NB4 (cell line): ENCODE measurements at regions not wholly inside any gene's neighbourhood (a gene's known extent, or its start where the extent isn't known, plus 50 kb on each side); places are given as distances from the start of the nearest gene placed in this dataset.

ENCODE experiments used
- DNase-seq: peaks from one replicate; pipeline ENCODE4 v3.0.0; 2010; ENCODE audit warnings: low read depth
- H3K4me3 ChIP-seq: one replicate; pipeline ENCODE4 v1.5.1; 2011; ENCODE audit warnings: mild to moderate bottlenecking, low read depth, low read length, moderate library complexity
- CTCF ChIP-seq: IDR thresholded peaks from one replicate; pipeline ENCODE4 v1.5.1; 2012; ENCODE audit warnings: low read depth, low read length
- MAX ChIP-seq: IDR thresholded peaks from 2 replicates; pipeline ENCODE4 v1.6.1; 2011; ENCODE audit warnings: low read depth, low read length
- MYC ChIP-seq: IDR thresholded peaks from 2 replicates; pipeline ENCODE4 v1.6.1; 2011; ENCODE audit warnings: low read depth, low read length
- POLR2A ChIP-seq: IDR thresholded peaks from 2 replicates; pipeline ENCODE4 v1.6.1; 2011; ENCODE audit warnings: mild to moderate bottlenecking; ENCODE audit not compliant: insufficient read length; ENCODE audit errors: extremely low read depth

GRCh38 chr7:7044806-7045205 lies 137.5 kb upstream of the C1GALT1 start:
- no peak for DNase-seq
- TF ChIP-seq POLR2A: no peak
- TF ChIP-seq CTCF: no peak
- no peak for TF ChIP-seq MAX
- TF ChIP-seq MYC: no peak

GRCh38 chr7:7048213-7048612 lies 134.1 kb upstream of the C1GALT1 start:
- H3K4me3 ChIP-seq: no peak overlapping the region
- DNase-seq: no peak
- TF ChIP-seq MAX: no peak
- TF ChIP-seq POLR2A: no peak
- no peak for TF ChIP-seq MYC
- no peak for TF ChIP-seq CTCF

More at GRCh38 chr7:7044806-7045205, 137.5 kb upstream of the C1GALT1 start:
- no peak overlapping the region for H3K4me3 ChIP-seq

- peak; percentile 57 for DNase-seq
- no peak overlapping the region for H3K4me3 ChIP-seq
Observed at GRCh38 chr7:7051206-7051877, 131.0 kb upstream of the C1GALT1 start.

GRCh38 chr7:7054252-7054830 lies 128.0 kb upstream of the C1GALT1 start:
- DNase-seq: no peak
- H3K4me3 ChIP-seq: no peak overlapping the region
- TF ChIP-seq MAX: no peak
- no peak for TF ChIP-seq CTCF
- TF ChIP-seq MYC: no peak
- no peak for TF ChIP-seq POLR2A

More at GRCh38 chr7:7051206-7051877, 131.0 kb upstream of the C1GALT1 start:
- TF ChIP-seq MYC (no peak), CTCF (no peak), POLR2A (no peak), MAX (no peak)

GRCh38 chr7:7060828-7061599 lies 121.3 kb upstream of the C1GALT1 start:
- H3K4me3 ChIP-seq: no peak overlapping the region
- TF ChIP-seq CTCF (no peak), POLR2A (no peak), MYC (no peak), MAX (no peak)
- DNase-seq: no peak
